Adipocyte (in vitro differentiated cells): ENCODE measurements at regions not wholly inside any gene's neighbourhood (a gene's known extent, or its start where the extent isn't known, plus 50 kb on each side); places are given as distances from the start of the nearest gene placed in this dataset.
"Not testable (repeated sequence)": the region's sequence is repeated elsewhere in the genome, so short reads cannot be mapped to it uniquely, and the experiment has no call there.

Source experiments
- DNase-seq: peaks from one replicate; pipeline ENCODE4 v3.0.0-alpha.2; 2015; ENCODE audit warnings: low read depth
- H3K27me3 ChIP-seq: replicated peaks from 2 replicates; pipeline ENCODE4 v1.7.0; 2013; ENCODE audit warnings: mild to moderate bottlenecking, low read length, moderate library complexity; ENCODE audit not compliant: control insufficient read depth, insufficient read depth
- H3K36me3 ChIP-seq: 2 replicates; pipeline ENCODE4 v1.7.0; 2013; ENCODE audit warnings: low read length, mild to moderate bottlenecking, moderate library complexity; ENCODE audit not compliant: control insufficient read depth, insufficient read depth, severe bottlenecking
- H3K4me1 ChIP-seq: 2 replicates; pipeline ENCODE4 v1.7.0; 2013; ENCODE audit warnings: mild to moderate bottlenecking, low read length, moderate library complexity; ENCODE audit not compliant: control insufficient read depth, insufficient read depth
- H3K4me3 ChIP-seq: 2 replicates; pipeline ENCODE4 v1.7.0; 2013; ENCODE audit warnings: mild to moderate bottlenecking, low read length, moderate library complexity
- H3K9ac ChIP-seq: 2 replicates; pipeline ENCODE4 v1.7.0; 2013; ENCODE audit warnings: mild to moderate bottlenecking, low read length, moderate library complexity
- H3K9me3 ChIP-seq: 2 replicates; pipeline ENCODE4 v1.7.0; 2013; ENCODE audit warnings: mild to moderate bottlenecking, low read length, moderate library complexity; ENCODE audit not compliant: control insufficient read depth

- H3K9ac ChIP-seq, H3K9me3 ChIP-seq, H3K36me3 ChIP-seq, H3K4me3 ChIP-seq, DNase-seq, H3K27me3 ChIP-seq: not testable (repeated sequence)
- peaks cover 23% of the 10 kb centered on the region for H3K4me1 ChIP-seq
These were observed 86.0 kb downstream of the EBLN2 start for GRCh38 chr3:73147479-73147878.

- no peak for DNase-seq
- H3K9ac ChIP-seq: no peak overlapping the region
- no peaks in the 10 kb centered on the region for H3K36me3 ChIP-seq
- peaks cover 23% of the 10 kb centered on the region for H3K4me1 ChIP-seq
- H3K4me3 ChIP-seq: no peak overlapping the region
- H3K9me3 ChIP-seq: peaks cover 3% of the 10 kb centered on the region
- peaks cover 6% of the 10 kb centered on the region for H3K27me3 ChIP-seq
These were observed 86.7 kb downstream of the EBLN2 start for GRCh38 chr3:73148206-73148605.

- no peak overlapping the region for H3K9ac ChIP-seq
- H3K4me1 ChIP-seq: peaks cover 21% of the 10 kb centered on the region
- peaks cover 6% of the 10 kb centered on the region for H3K27me3 ChIP-seq
- H3K9me3 ChIP-seq: peaks cover 3% of the 10 kb centered on the region
- H3K36me3 ChIP-seq: no peaks in the 10 kb centered on the region
- no peak overlapping the region for H3K4me3 ChIP-seq
- DNase-seq: no peak
These were observed 87.2 kb downstream of the EBLN2 start for GRCh38 chr3:73148682-73149081.

- Histone ChIP-seq H3K27me3 (peaks cover 9% of the 10 kb centered on the region), H3K4me3 (no peak overlapping the region), H3K4me1 (peaks cover 12% of the 10 kb centered on the region), H3K36me3 (no peaks in the 10 kb centered on the region), H3K9me3 (no peaks in the 10 kb centered on the region), H3K9ac (no peak overlapping the region)
- no peak for DNase-seq
These were observed 89.1 kb downstream of the EBLN2 start for GRCh38 chr3:73150369-73151130.

- DNase-seq, H3K9ac ChIP-seq, H3K9me3 ChIP-seq, H3K36me3 ChIP-seq, H3K4me3 ChIP-seq: not testable (repeated sequence)
- peaks cover 15% of the 10 kb centered on the region for H3K27me3 ChIP-seq
- H3K4me1 ChIP-seq: peaks cover 12% of the 10 kb centered on the region
These were observed 91.1 kb downstream of the EBLN2 start for GRCh38 chr3:73152571-73152970.

GRCh38 chr3:73153057-73153456 is 91.6 kb downstream of the EBLN2 start:
- Histone ChIP-seq H3K4me1 (peaks cover 12% of the 10 kb centered on the region), H3K27me3 (peaks cover 15% of the 10 kb centered on the region)
- H3K9ac ChIP-seq, DNase-seq, H3K4me3 ChIP-seq, H3K9me3 ChIP-seq, H3K36me3 ChIP-seq: not testable (repeated sequence)

- H3K4me3 ChIP-seq, DNase-seq, H3K9ac ChIP-seq, H3K9me3 ChIP-seq, H3K4me1 ChIP-seq, H3K36me3 ChIP-seq: not testable (repeated sequence)
- peaks cover 15% of the 10 kb centered on the region for H3K27me3 ChIP-seq
These were observed 92.8 kb downstream of the EBLN2 start for GRCh38 chr3:73154261-73154660.

- not testable (repeated sequence) for DNase-seq, H3K4me3 ChIP-seq, H3K9ac ChIP-seq, H3K9me3 ChIP-seq, H3K36me3 ChIP-seq, H3K4me1 ChIP-seq
- peaks cover 14% of the 10 kb centered on the region for H3K27me3 ChIP-seq
These were observed 94.0 kb downstream of the EBLN2 start for GRCh38 chr3:73155441-73155840.

- Histone ChIP-seq H3K9ac (no peak overlapping the region), H3K27me3 (peaks cover 25% of the 10 kb centered on the region), H3K9me3 (peaks cover 10% of the 10 kb centered on the region), H3K36me3 (no peaks in the 10 kb centered on the region), H3K4me3 (no peak overlapping the region), H3K4me1 (no peaks in the 10 kb centered on the region)
- no peak for DNase-seq
These were observed 103.2 kb downstream of the EBLN2 start for GRCh38 chr3:73164622-73165021.

- Histone ChIP-seq H3K9ac (no peak overlapping the region), H3K9me3 (no peaks in the 10 kb centered on the region), H3K27me3 (no peaks in the 10 kb centered on the region), H3K4me3 (no peak overlapping the region), H3K4me1 (no peaks in the 10 kb centered on the region), H3K36me3 (no peaks in the 10 kb centered on the region)
- DNase-seq: no peak
These were observed 114.2 kb downstream of the EBLN2 start for GRCh38 chr3:73175698-73176097.

GRCh38 chr3:73176941-73177340 is 115.5 kb downstream of the EBLN2 start:
- no peaks in the 10 kb centered on the region for H3K27me3 ChIP-seq
- no peak overlapping the region for H3K4me3 ChIP-seq
- no peaks in the 10 kb centered on the region for H3K9me3 ChIP-seq
- DNase-seq: no peak
- no peaks in the 10 kb centered on the region for H3K36me3 ChIP-seq
- no peak overlapping the region for H3K9ac ChIP-seq
- no peaks in the 10 kb centered on the region for H3K4me1 ChIP-seq

- Histone ChIP-seq H3K27me3 (peaks cover 2% of the 10 kb centered on the region), H3K9ac (no peak overlapping the region), H3K36me3 (no peaks in the 10 kb centered on the region), H3K4me1 (no peaks in the 10 kb centered on the region), H3K4me3 (no peak overlapping the region), H3K9me3 (no peaks in the 10 kb centered on the region)
- DNase-seq: no peak
These were observed 116.4 kb downstream of the EBLN2 start for GRCh38 chr3:73177827-73178226.
